ENCODE measurements at regions not wholly inside any gene's neighbourhood (a gene's known extent, or its start where the extent isn't known, plus 50 kb on each side); places are given as distances from the start of the nearest gene placed in this dataset.

DNA sequence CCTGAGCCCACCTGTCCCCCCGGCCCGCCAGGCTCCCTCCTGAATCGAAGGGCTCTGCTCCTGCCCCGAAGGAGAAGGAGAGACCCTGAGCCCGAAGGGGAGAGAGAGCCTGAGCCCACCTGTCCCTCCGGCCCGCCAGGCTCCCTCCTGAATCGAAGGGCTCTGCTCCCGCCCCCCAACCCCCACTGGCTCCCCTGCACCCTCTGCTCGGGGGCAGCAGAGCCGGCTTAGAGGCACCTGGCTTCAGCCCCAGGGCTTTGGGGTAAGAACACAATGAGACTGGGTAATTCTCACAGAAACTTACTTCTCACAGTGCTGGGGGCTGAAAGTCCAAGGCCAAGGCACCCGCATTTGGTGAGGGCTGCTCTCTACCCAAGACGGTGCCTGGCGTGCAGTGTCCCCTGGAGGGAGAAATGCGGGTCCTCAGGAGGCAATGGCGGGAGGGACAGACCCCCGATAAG, 53.1 kb upstream of the FBRSL1 start:
- Histone ChIP-seq H3K79me1 (ENCODE audit: insufficient read depth, low read depth, low read length, poor library complexity, severe bottlenecking) (no peaks in the 10 kb centered on the region), H2BK5ac (ENCODE audit: insufficient read length, low read length) (no peak overlapping the region), H3K56ac (ENCODE audit: insufficient read length, low read depth, low read length) (no peak overlapping the region), H3K23me2 (ENCODE audit: insufficient read length, low read depth, low read length, poor library complexity, severe bottlenecking) (no peaks in the 10 kb centered on the region), H4K20me1 (ENCODE audit: control insufficient read depth, insufficient read depth, insufficient read length) (peaks cover 2% of the 10 kb centered on the region), H2AFZ (ENCODE audit: low read length) (no peak overlapping the region), H2BK12ac (ENCODE audit: insufficient read length, low read depth, low read length) (no peak overlapping the region), H3K79me2 (ENCODE audit: insufficient read depth, low read length) (no peaks in the 10 kb centered on the region), H3K18ac (ENCODE audit: insufficient read length, low read depth, low read length) (no peak overlapping the region), H3K14ac (ENCODE audit: insufficient read depth, low read length) (no peak overlapping the region), H2BK120ac (ENCODE audit: low read depth, low read length, poor library complexity, severe bottlenecking) (no peak overlapping the region), H4K5ac (ENCODE audit: insufficient read length, low read depth, low read length) (no peak overlapping the region), H4K8ac (replicated peaks; ENCODE audit: insufficient read length, low read depth, low read length) (no peak overlapping the region), H3K27ac (ENCODE audit: insufficient read length, low read depth, low read length) (no peak overlapping the region), H2AK5ac (ENCODE audit: insufficient read length, low read length) (no peak overlapping the region), H3K9me3 (ENCODE audit: control insufficient read depth, low read depth, low read length) (no peaks in the 10 kb centered on the region), H3K4ac (ENCODE audit: low read depth, low read length) (no peak overlapping the region), H3K9ac (ENCODE audit: extremely low read depth, insufficient read length, low read length) (no peak overlapping the region), H4K91ac (ENCODE audit: insufficient read length, low read depth, low read length) (no peak overlapping the region), H3K4me2 (ENCODE audit: insufficient read depth, insufficient read length, low read length) (peak overlapping the region; percentile 1), H3T11ph (ENCODE audit: low read length) (no peak overlapping the region), H2BK20ac (ENCODE audit: low read depth, low read length, poor library complexity, severe bottlenecking) (no peak overlapping the region), H3K27me3 (ENCODE audit: insufficient read depth, low read length) (peaks cover 17% of the 10 kb centered on the region; the same call in 1 of the 2 replicates), H2BK15ac (ENCODE audit: low read depth, low read length) (no peak overlapping the region), H3K23ac (ENCODE audit: insufficient read length, low read depth, low read length) (no peak overlapping the region), H3K4me1 (ENCODE audit: insufficient read depth, low read length) (no peaks in the 10 kb centered on the region)
- H3K4me3 Mint-ChIP-seq: peak overlapping the region in 1 of 2 experiments; percentile 41; a peak in 2 of 5 replicates
- TF ChIP-seq, protein P1, sequence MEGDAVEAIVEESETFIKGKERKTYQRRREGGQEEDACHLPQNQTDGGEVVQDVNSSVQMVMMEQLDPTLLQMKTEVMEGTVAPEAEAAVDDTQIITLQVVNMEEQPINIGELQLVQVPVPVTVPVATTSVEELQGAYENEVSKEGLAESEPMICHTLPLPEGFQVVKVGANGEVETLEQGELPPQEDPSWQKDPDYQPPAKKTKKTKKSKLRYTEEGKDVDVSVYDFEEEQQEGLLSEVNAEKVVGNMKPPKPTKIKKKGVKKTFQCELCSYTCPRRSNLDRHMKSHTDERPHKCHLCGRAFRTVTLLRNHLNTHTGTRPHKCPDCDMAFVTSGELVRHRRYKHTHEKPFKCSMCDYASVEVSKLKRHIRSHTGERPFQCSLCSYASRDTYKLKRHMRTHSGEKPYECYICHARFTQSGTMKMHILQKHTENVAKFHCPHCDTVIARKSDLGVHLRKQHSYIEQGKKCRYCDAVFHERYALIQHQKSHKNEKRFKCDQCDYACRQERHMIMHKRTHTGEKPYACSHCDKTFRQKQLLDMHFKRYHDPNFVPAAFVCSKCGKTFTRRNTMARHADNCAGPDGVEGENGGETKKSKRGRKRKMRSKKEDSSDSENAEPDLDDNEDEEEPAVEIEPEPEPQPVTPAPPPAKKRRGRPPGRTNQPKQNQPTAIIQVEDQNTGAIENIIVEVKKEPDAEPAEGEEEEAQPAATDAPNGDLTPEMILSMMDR (conservative IDR thresholded peaks at IDR 0.05): no peak
- peaks cover 5 to 25% (median 7%) of the 10 kb centered on the region in 3 experiments for H3K36me3 Mint-ChIP-seq (ENCODE audit: insufficient read depth in 1 of 3, low read depth in 3 of 3)
- no peak for DNase-seq
- WGBS (ENCODE audit: extremely low coverage, insufficient read length, low lambda C conversion rate): no CpG with 5 or more reads among the region's 17 CpGs
- peaks cover 12 to 33% of the 10 kb centered on the region in 2 experiments for H3K9me3 Mint-ChIP-seq
- H3K4me1 Mint-ChIP-seq: peaks cover 5 to 13% of the 10 kb centered on the region in 2 experiments
- peaks cover 90% of the 10 kb centered on the region for H3K27me3 Mint-ChIP-seq (ENCODE audit: low read depth)
- H3K27ac Mint-ChIP-seq: no peak overlapping the region
